ENCODE measurements at regions not wholly inside any gene's neighbourhood (a gene's known extent, or its start where the extent isn't known, plus 50 kb on each side); places are given as distances from the start of the nearest gene placed in this dataset.

GRCh38 chr3:80297720-80298119, 529.9 kb upstream of the ROBO1 start:
- intact Hi-C loops (cut with DNase I), result no loop called here
- H3K27ac ChIP-seq, result no peak overlapping the region
- no peak overlapping the region for H3K4me3 ChIP-seq
- DNase-seq, result no peak
- no peaks in the 10 kb centered on the region for H3K9me3 ChIP-seq
- no peaks in the 10 kb centered on the region for H3K4me1 ChIP-seq
- ATAC-seq, result no peak
- no peak for TF ChIP-seq CTCF (IDR thresholded peaks at IDR 0.05)
- H3K36me3 ChIP-seq, result no peaks in the 10 kb centered on the region
- H3K27me3 ChIP-seq, result no peaks in the 10 kb centered on the region

- Histone ChIP-seq H3K27me3 (no peaks in the 10 kb centered on the region), H3K4me1 (no peaks in the 10 kb centered on the region), H3K9me3 (no peaks in the 10 kb centered on the region), H3K27ac (no peak overlapping the region), H3K36me3 (no peaks in the 10 kb centered on the region), H3K4me3 (no peak overlapping the region)
- DNase-seq (no peak), ATAC-seq (no peak)
- intact Hi-C loops (cut with DNase I), result no loop called here
- TF ChIP-seq CTCF (IDR thresholded peaks at IDR 0.05), result no peak
These were observed 517.6 kb upstream of the ROBO1 start for GRCh38 chr3:80285388-80285787.

- no peak for DNase-seq
- Histone ChIP-seq H3K36me3 (no peaks in the 10 kb centered on the region), H3K4me1 (no peaks in the 10 kb centered on the region), H3K27me3 (no peaks in the 10 kb centered on the region), H3K4me3 (no peak overlapping the region), H3K9me3 (no peaks in the 10 kb centered on the region), H3K27ac (no peak overlapping the region)
- no peak for ATAC-seq
- intact Hi-C loops (cut with DNase I), result no loop called here
- no peak for TF ChIP-seq CTCF (IDR thresholded peaks at IDR 0.05)
These were observed 516.0 kb upstream of the ROBO1 start for GRCh38 chr3:80283783-80284182.

- Histone ChIP-seq H3K9me3 (no peaks in the 10 kb centered on the region), H3K4me1 (no peaks in the 10 kb centered on the region), H3K27me3 (no peaks in the 10 kb centered on the region), H3K36me3 (no peaks in the 10 kb centered on the region), H3K27ac (no peak overlapping the region), H3K4me3 (no peak overlapping the region)
- DNase-seq (no peak), ATAC-seq (no peak)
- TF ChIP-seq CTCF (IDR thresholded peaks at IDR 0.05), result no peak
- intact Hi-C loops (cut with DNase I), result no loop called here
These were observed 510.3 kb upstream of the ROBO1 start for GRCh38 chr3:80278056-80278455.

GRCh38 chr3:80275120-80275519, 507.3 kb upstream of the ROBO1 start:
- DNase-seq (no peak), ATAC-seq (no peak)
- no peak for TF ChIP-seq CTCF (IDR thresholded peaks at IDR 0.05)
- H3K4me1 ChIP-seq, result no peaks in the 10 kb centered on the region
- H3K9me3 ChIP-seq, result no peaks in the 10 kb centered on the region
- no peaks in the 10 kb centered on the region for H3K36me3 ChIP-seq
- H3K27ac ChIP-seq, result no peak overlapping the region
- H3K4me3 ChIP-seq, result no peak overlapping the region
- intact Hi-C loops (cut with DNase I), result no loop called here
- no peaks in the 10 kb centered on the region for H3K27me3 ChIP-seq

GRCh38 chr3:80263260-80263659, 495.5 kb upstream of the ROBO1 start:
- DNase-seq, result no peak
- intact Hi-C loops (cut with DNase I), result no loop called here
- TF ChIP-seq CTCF (IDR thresholded peaks at IDR 0.05), result no peak

More at GRCh38 chr3:80263260-80263659, 495.5 kb upstream of the ROBO1 start:
- Histone ChIP-seq H3K4me1 (no peaks in the 10 kb centered on the region), H3K36me3 (no peaks in the 10 kb centered on the region), H3K27ac (no peak overlapping the region), H3K4me3 (no peak overlapping the region), H3K9me3 (no peaks in the 10 kb centered on the region), H3K27me3 (no peaks in the 10 kb centered on the region)
- no peak for ATAC-seq

All from upper lobe of right lung (tissue), 1 donor.